ENCODE measurements at regions not wholly inside any gene's neighbourhood (a gene's known extent, or its start where the extent isn't known, plus 50 kb on each side); places are given as distances from the start of the nearest gene placed in this dataset.

DNA sequence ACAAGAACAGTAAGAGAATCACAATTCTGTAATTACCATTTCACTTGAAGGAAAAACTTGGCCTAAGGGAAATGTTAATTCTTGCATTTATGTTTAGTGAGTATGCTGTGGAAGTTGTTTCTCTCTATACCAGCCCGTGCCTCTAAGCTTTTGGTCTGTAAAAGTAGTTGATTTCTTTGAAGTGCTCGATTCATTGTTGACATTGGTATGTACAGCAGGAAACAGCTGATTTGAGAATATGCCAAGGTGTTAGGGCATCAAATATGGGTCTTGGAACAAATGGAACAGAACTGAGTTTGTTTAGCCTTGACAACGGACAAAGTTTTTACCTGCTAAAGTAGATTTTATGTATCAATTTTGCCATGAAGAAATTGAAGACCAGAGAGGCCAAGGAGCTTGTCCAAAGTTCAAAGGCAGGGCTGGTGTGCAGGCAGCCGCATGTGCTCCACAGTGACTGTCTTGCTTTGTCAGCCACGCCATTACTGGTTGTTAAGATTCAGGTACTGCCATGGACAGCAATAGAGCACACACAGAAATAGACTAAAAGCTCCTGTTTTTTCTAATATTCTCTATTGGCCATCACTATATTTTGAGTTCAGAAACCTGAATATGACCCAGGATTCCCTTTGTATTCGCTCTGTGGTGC is 75.5 kb upstream of the TLR3 start:
- DNase-seq = no peak

DNA sequence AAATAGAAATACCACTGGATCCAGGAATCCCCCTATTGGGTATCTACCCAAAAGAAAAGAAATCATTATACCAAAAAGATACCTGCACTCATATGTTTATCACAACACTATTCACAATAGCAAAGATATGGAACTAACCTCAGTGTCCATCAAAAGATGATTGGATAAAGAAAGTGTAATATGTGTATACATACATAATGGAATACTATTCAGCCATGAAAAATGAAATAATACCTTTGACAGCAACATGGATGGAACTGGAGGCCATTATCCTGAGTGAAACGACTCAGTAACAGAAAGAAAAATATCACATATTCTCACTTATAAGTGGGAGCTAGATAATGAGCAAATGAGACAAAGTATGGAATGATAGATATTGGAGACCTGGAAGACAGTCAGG is 74.2 kb upstream of the TLR3 start:
- DNase-seq = no peak

DNA sequence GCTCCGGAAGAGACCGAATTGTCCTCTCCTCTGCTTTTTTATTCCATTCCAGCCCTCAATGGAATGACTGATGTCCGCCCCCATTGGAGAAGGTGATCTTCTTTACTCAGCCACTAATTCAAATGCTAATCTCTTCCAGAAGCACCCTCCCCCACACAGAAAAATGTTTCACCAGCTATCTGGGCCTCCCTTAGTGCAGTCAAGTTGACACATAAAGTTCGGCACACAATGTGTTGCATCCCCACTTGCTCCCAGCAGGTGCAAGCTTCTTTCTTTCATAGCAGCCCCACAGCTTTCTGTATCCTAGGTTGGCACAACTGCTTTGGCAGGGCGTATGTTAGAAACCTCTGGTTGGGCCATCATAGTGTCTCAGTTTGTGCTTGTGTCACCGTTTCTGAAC is 73.3 kb upstream of the TLR3 start:
- DNase-seq = no peak

DNA sequence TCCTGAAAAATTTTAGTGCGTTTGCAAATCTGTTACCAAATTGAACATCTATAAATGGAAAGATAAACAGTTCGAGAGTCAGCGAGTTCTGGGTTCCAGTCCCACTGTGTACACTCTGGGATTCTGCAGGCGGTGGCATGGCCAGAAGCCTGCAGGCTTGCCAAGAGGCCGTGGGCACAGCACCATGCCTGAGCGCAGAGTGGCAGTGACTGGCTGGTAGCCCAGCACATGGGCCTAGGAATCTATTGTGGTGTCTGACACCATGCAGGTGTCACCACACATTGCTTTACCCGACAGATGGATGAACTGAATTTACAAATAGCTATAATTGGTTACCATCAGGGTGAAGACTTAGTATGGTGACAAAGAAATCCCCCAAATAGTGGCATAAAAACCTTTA is 71.7 kb upstream of the TLR3 start:
- DNase-seq = no peak

DNA sequence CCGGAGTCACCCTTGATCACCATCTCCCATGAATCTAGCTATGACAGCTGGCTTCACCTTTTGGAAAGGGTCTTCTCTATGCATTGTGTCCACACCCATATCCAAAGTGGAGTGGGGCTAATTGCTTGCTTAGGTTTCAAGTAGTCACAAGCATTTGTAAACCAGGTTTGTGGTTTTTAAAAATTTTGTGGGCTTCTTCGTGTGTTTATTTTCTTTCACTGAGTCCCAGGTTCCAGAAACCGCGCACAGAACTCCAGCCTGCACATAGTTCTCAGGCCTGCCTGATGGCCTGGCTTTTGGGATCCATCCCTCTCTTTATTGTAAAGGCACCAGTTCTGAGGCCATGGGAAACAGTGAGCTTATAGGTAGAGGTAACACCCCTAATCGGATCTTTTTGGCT is 70.2 kb upstream of the TLR3 start:
- no peak for DNase-seq

DNA sequence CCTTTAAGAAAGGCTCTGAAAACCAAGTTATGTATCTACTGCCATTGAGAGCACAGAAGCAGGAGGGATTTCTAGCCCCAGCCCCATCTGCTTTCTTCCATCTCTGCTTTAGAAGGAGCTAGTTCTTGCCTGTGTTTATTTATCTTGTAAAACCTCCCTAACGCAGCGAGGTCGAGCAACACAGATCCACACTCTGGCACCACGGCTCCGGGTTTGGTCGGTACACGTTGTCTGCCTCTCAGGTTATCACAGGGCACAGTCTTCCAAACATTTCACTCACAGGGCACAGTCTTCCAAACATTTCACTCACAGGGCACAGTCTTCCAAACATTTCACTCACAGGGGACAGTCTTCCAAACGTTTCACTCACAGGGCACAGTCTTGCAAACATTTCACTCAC is 69.7 kb upstream of the TLR3 start:
- no peak for DNase-seq

DNA sequence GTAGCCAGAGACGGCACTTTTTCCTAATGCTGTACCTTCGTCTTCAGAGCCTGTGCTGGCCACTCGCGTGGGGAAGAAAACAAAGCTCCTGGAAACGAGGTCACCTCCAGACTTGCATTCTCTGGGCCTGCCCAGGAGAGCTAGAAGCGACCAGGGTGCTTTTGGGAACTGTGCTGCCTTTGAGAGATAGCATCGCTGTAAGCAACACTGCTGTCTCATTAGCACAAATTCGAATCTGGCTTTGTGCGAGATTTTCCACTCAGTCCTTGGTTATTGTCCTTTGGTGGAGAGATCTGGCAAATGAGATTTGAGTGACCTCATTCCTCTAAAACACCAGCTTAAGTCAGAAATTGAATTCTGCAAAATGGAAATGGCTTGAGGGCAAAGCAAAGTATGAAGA is 66.1 kb upstream of the TLR3 start:
- no peak for DNase-seq

DNA sequence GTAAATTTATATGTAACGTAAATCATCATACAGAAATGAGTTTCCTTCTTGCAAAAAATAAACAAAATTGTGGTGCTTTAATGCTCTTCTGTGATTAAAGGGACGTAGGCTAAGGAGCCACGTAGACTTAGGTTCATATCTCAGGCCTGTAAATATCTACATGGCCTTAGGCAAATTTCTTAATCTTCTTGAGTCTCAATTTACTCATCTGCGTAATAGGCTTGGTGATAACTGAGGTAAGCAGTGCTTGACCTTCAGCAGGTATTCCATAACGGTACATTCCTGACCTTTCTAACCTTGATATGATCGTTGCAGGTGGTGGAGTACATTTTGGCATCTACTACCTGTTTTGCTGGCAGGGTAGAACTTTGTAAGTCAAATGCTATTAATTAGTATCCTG is 65.2 kb upstream of the TLR3 start:
- no peak for DNase-seq

DNA sequence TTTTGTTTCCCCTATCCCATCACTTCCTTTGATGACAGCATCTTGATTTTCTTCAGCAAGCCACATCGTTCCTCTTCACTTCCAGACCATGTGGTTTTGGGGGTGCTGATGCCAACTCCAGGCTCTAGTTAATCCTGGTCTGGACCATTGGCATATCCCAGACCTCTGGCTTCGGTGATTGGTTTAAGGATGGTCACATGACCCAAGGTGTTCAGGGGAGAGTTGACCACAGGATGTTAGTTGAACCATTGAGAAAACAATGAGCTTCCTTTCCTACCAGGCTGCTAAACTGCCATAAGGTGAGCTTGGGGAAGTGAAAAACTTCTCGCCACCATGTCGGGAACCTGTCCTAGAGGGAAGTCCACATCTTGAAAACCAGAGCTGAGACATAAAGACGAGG is 60.9 kb upstream of the TLR3 start:
- DNase-seq = no peak

DNA sequence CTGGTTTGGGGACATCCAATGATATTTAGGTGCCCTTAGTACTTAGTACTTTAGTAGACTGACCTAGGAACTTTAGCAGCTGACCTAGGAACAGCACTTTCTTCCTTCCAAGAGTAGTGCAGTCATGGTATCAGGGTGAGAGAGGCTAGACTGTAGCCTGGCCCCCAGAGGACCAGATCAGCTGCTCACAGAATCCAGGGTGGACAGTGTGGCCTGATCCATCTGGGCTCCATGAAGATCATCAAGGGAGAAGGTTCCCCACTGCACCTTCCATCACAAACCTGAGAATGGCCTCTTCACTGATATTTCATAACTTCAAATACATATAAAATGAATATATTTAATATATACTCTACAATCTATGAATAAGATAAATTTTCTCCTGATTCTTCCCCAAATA is 59.0 kb upstream of the TLR3 start:
- no peak for DNase-seq

DNA sequence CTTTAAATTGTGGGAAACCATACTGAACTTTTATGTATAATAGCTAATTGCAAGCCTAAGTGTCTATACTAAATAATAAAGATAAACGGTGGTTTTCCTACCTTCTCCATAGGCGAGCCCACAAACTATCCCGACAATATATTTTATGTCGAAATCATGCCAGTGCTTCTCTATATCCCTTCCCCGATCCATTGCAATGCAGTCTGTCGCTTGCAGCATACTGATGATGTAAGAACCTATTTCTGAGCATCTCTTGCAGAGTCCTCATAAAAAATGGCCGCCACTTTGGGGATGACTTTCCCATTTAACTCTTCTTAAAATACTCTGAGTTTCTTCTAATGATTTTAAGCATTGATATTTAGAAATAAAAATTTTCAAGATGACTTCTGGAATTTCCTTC is 58.1 kb upstream of the TLR3 start:
- DNase-seq = no peak

DNA sequence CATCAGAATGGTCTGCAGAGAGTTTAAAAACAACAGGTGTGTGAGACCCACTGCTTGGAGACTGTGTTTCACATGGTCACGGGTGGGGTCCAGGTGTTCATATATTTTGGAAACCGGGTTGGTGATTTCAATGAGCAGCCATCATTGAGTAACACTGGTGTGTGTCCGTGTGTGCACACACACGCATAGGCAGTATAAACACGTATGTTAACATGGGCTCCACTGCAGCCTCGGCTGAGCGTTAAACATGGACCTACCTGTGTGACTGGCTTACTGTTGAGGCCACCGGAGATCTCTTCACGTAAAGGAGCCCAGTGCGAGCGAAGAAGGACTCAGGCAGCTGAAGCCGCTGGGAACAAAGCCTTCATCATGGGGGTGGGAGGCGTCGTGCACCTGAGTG is 56.9 kb upstream of the TLR3 start:
- DNase-seq = no peak

DNA sequence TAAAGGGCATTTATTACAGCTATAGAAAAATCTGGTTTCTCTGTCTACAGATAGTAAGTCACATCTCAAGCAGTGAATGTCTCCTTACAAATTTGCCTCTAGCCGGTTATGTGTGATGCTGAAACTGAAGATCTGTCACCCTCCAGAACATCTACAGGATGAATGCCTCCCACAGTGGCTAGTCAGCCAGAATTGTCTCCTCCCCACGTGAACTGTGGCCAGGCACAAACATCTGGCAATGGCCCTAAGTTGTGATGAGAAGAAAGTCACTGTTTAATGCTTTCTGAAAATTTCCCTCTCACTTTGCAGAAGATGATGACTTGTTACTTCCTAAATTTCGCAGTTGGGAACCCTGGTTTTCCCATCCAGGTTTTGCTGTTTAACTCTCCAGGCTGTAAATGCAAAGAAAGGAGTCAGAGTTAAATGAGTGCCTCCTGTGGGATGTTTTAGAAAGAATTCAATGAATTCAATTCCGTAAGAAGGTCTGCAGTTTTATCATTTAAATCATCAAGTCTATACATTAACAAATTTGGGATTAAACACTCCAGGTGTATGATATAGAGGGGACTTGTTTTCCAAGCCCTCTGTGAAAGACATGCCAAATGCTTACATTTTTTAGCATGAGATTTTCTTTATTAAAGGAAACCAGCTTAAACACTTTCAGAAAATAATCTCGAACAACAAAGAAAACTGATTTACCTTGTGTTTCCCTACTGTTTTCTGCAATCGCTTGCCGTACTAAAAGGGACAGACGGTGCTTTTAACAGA is 55.4 kb upstream of the TLR3 start:
- no peak for DNase-seq

DNA sequence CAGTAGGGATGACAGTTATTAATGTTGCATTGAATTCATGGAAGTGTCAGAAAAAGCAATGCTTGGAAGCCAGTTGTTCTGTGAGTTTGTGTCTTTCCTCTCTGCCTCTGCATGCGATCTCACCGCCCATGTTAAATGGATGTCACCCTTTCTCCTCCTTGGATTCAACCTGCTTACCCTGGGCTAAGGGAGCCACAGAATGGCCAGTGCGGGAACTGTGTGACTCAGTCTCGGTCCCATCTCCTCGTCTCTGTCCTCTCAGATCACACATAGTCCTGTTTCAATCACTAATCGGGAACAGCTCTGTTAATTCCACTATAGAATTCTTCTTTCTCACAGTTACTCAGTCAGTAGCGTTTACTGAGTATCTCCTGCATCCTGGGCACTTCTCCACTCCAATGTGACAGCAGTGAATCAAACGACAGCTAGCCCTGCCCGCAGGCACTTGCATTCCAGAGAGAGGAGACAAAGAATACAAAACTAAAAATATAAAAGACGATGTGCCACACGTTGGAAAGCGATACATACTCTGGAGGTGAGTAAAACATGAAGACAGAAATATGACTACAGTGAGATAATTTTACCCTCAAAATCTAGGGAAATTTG is 53.6 kb upstream of the TLR3 start:
- DNase-seq = no peak

DNA sequence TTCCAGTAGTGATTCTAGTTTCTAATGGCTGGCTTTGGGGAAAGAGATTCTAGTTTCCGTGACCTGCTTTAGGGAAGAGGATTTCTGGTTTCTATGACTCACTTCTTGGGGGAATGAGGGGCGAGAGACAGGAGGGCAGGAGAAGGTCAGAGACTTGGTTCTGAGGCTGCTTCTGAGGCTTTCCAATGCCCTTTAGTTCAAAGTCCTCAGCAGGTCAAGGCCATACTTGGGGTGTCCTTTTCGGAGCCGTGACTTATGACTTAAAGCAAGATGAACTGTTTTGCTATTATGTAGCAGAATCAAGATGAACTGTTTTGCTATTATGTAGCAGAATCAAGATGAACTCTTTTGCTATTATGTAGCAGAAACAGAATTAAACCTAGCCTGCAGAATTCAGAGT is 52.2 kb upstream of the TLR3 start:
- DNase-seq = no peak

DNA sequence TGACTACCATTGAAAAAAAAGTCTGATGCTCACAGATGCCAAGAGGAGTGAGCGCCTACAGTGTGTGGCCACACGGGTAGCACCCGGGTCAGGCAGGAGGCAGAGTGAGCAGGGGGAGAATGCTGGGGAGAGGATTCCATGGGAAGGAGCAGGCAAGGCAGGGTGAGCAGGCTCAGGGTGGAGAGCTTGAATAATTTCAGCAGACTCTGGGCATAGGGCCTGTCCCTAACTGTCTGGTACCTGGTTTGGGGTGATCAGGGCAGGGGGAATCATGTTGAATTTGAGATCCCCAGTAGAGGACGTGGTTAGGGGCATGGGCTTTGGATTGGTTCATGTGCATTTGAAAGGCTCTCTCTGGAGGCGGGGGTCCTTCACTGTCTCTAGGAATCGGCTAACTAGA is 51.2 kb upstream of the TLR3 start:
- no peak for DNase-seq

DNA sequence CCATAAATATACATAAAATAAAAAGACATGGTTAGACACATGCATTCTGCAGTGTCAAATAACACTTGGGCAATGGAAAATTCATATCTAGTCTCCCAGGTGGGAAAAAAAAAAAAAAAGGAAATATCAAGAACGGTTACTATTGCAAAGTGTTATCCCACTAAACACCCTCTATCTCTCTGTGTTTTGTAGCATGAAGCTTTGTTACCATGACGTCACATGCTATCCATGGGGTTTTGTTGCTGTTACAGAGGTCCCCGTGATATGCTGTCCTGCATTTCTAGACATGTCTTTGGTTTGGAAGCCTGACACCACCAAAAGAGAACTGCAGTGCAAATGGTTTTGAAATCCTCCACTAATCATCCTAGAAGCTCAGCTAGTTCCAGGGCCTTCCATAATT is 50.7 kb upstream of the TLR3 start:
- DNase-seq = no peak

DNA sequence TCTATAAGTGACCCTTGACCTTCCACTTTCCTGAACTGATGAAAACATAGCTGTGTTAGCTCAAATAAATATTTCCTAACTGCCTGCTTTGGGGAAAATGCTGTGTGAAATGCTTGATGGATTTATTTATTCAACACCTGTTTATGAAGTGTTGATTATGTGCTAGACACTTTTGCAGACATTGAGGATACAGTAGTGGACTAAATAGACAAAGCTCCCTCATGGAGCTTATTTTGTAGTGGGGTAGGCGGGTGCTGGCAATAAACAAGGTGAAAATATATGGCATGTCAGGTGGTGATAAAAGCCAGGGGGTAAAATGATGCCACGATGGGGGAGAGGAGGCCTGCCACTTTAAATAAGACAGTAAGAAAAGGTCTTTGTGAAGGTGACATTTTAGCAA is 50.2 kb upstream of the TLR3 start:
- DNase-seq = no peak

Measured in eye (tissue), 1 donor.